GM23338 (cell line): ENCODE measurements at regions not wholly inside any gene's neighbourhood (a gene's known extent, or its start where the extent isn't known, plus 50 kb on each side); places are given as distances from the start of the nearest gene placed in this dataset.
"Not testable (repeated sequence)": the region's sequence is repeated elsewhere in the genome, so short reads cannot be mapped to it uniquely, and the experiment has no call there.

Source experiments
- ATAC-seq: fragments of 200-7000 bp; cut with Tn5 transposase; 3 replicates; pipeline ENCODE4 v1.9.1; 2020
- DNase-seq: peaks from one replicate; pipeline ENCODE4 v3.0.0-alpha.2; 2015; ENCODE audit warnings: low spot score
- H2AFZ ChIP-seq: fragments of 200-600 bp; sonication (generic); 2 replicates; pipeline ENCODE4 v1.8.0; 2016; ENCODE audit warnings: antibody characterized with exemption, mild to moderate bottlenecking, moderate library complexity
- H3F3A ChIP-seq: fragments of 200-600 bp; sonication (generic); replicated peaks from 2 replicates; pipeline ENCODE4 v1.8.0; 2017; ENCODE audit warnings: antibody characterized with exemption, mixed run types, low read depth
- H3K27ac ChIP-seq: fragments of 200-600 bp; sonication (generic); 2 replicates; pipeline ENCODE4 v1.6.1; 2016; ENCODE audit warnings: low read depth
- H3K27me3 ChIP-seq: fragments of 200-600 bp; sonication (generic); 2 replicates; pipeline ENCODE4 v1.8.0; 2016; ENCODE audit warnings: mild to moderate bottlenecking, mixed run types, moderate library complexity; ENCODE audit not compliant: insufficient read depth
- H3K36me3 ChIP-seq: fragments of 200-600 bp; sonication (generic); 2 replicates; pipeline ENCODE4 v1.8.0; 2016; ENCODE audit warnings: mild to moderate bottlenecking; ENCODE audit not compliant: insufficient read depth
- H3K4me1 ChIP-seq: fragments of 200-600 bp; sonication (generic); 2 replicates; pipeline ENCODE4 v1.8.0; 2016; ENCODE audit warnings: mild to moderate bottlenecking, moderate library complexity; ENCODE audit not compliant: insufficient read depth
- H3K4me2 ChIP-seq: fragments of 200-600 bp; sonication (generic); 2 replicates; pipeline ENCODE4 v1.7.1; 2017; ENCODE audit warnings: mixed run types
- H3K4me3 ChIP-seq: fragments of 200-600 bp; sonication (generic); 2 replicates; pipeline ENCODE4 v1.6.1; 2016; ENCODE audit warnings: mixed run types
- H3K79me2 ChIP-seq: fragments of 200-600 bp; sonication (generic); replicated peaks from 2 replicates; pipeline ENCODE4 v1.8.0; 2017; ENCODE audit warnings: mild to moderate bottlenecking; ENCODE audit not compliant: insufficient read depth
- H3K9me2 ChIP-seq: fragments of 200-600 bp; sonication (generic); 2 replicates; pipeline ENCODE4 v1.8.0; 2017; ENCODE audit not compliant: insufficient read depth
- H4K20me1 ChIP-seq: fragments of 200-600 bp; sonication (generic); replicated peaks from 2 replicates; pipeline ENCODE4 v1.8.0; 2017; ENCODE audit warnings: mild to moderate bottlenecking; ENCODE audit not compliant: insufficient read depth
- H3K27ac Mint-ChIP-seq: 2 replicates; pipeline ENCODE4 v1.8.0; 2020; ENCODE audit warnings: inconsistent platforms, mild to moderate bottlenecking, moderate library complexity, mixed read lengths
- H3K27me3 Mint-ChIP-seq: 3 replicates; pipeline ENCODE4 v1.8.0; 2022; ENCODE audit warnings: low read depth, mild to moderate bottlenecking, moderate library complexity, mixed read lengths, inconsistent platforms; ENCODE audit not compliant: insufficient read depth, poor library complexity
- H3K36me3 Mint-ChIP-seq: 3 replicates; pipeline ENCODE4 v1.8.0; 2021; ENCODE audit warnings: low read depth, mild to moderate bottlenecking, inconsistent platforms, moderate library complexity, mixed read lengths
- H3K4me1 Mint-ChIP-seq: 3 replicates; pipeline ENCODE4 v1.8.0; 2020; ENCODE audit warnings: mild to moderate bottlenecking, inconsistent platforms, mixed read lengths
- H3K4me3 Mint-ChIP-seq: 3 replicates; pipeline ENCODE4 v1.8.0; 2021; ENCODE audit warnings: moderate library complexity, mild to moderate bottlenecking, inconsistent platforms, mixed read lengths
- H3K9me3 Mint-ChIP-seq: 3 replicates; pipeline ENCODE4 v1.8.0; 2020; ENCODE audit warnings: moderate library complexity, mild to moderate bottlenecking, inconsistent platforms, mixed read lengths
- EZH2phosphoT487 ChIP-seq: fragments of 200-600 bp; sonication (generic); IDR thresholded peaks from one replicate; pipeline ENCODE4 v1.8.1; 2018; ENCODE audit warnings: antibody characterized with exemption; ENCODE audit not compliant: unreplicated experiment
- ZNF331 ChIP-seq: fragments of 250-450 bp; sonication (Bioruptor Pico); IDR thresholded peaks from 2 replicates; pipeline ENCODE4 v1.5.0; 2020; ENCODE audit warnings: low read depth, mild to moderate bottlenecking, moderate library complexity
- TF ChIP-seq, protein P1 (sequence below): fragments of 250-450 bp; sonication (Bioruptor Pico); IDR thresholded peaks from 2 replicates; pipeline ENCODE4 v1.5.0; 2020; ENCODE audit warnings: mild to moderate bottlenecking, moderate library complexity
- TF ChIP-seq, protein P2 (sequence below), 2 experiments: fragments of 200-600 bp in 1 of 2; sonication (generic) in 1 of 2; conservative IDR thresholded peaks; 2 replicates each; pipeline versions ENCODE4 v1.5.1 to v1.6.1; 2016 to 2017; ENCODE audit warnings: antibody characterized with exemption in 2 of 2, low read depth in 2 of 2, mild to moderate bottlenecking in 2 of 2, moderate library complexity in 1 of 2

DNA sequence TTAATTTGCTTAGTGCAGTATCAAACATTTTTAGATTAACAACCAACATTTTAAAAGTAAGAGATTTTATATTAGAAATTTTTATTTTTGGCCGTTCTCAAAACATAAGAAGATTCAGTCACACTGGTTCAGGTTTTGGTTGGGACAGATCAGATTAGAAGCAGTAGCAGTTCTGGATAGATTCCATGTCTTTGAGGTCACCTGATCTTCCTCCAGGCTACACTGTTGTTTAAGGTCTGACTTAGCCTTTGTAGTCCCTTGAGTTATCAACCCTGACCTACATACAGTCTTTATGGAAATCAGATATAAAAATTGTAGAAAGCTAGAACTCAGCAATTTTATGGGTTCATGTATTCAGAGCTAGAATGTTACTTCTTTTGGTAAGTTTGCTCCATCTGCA is 910.0 kb upstream of the WWC1 start (continued):
- TF ChIP-seq, protein P1, sequence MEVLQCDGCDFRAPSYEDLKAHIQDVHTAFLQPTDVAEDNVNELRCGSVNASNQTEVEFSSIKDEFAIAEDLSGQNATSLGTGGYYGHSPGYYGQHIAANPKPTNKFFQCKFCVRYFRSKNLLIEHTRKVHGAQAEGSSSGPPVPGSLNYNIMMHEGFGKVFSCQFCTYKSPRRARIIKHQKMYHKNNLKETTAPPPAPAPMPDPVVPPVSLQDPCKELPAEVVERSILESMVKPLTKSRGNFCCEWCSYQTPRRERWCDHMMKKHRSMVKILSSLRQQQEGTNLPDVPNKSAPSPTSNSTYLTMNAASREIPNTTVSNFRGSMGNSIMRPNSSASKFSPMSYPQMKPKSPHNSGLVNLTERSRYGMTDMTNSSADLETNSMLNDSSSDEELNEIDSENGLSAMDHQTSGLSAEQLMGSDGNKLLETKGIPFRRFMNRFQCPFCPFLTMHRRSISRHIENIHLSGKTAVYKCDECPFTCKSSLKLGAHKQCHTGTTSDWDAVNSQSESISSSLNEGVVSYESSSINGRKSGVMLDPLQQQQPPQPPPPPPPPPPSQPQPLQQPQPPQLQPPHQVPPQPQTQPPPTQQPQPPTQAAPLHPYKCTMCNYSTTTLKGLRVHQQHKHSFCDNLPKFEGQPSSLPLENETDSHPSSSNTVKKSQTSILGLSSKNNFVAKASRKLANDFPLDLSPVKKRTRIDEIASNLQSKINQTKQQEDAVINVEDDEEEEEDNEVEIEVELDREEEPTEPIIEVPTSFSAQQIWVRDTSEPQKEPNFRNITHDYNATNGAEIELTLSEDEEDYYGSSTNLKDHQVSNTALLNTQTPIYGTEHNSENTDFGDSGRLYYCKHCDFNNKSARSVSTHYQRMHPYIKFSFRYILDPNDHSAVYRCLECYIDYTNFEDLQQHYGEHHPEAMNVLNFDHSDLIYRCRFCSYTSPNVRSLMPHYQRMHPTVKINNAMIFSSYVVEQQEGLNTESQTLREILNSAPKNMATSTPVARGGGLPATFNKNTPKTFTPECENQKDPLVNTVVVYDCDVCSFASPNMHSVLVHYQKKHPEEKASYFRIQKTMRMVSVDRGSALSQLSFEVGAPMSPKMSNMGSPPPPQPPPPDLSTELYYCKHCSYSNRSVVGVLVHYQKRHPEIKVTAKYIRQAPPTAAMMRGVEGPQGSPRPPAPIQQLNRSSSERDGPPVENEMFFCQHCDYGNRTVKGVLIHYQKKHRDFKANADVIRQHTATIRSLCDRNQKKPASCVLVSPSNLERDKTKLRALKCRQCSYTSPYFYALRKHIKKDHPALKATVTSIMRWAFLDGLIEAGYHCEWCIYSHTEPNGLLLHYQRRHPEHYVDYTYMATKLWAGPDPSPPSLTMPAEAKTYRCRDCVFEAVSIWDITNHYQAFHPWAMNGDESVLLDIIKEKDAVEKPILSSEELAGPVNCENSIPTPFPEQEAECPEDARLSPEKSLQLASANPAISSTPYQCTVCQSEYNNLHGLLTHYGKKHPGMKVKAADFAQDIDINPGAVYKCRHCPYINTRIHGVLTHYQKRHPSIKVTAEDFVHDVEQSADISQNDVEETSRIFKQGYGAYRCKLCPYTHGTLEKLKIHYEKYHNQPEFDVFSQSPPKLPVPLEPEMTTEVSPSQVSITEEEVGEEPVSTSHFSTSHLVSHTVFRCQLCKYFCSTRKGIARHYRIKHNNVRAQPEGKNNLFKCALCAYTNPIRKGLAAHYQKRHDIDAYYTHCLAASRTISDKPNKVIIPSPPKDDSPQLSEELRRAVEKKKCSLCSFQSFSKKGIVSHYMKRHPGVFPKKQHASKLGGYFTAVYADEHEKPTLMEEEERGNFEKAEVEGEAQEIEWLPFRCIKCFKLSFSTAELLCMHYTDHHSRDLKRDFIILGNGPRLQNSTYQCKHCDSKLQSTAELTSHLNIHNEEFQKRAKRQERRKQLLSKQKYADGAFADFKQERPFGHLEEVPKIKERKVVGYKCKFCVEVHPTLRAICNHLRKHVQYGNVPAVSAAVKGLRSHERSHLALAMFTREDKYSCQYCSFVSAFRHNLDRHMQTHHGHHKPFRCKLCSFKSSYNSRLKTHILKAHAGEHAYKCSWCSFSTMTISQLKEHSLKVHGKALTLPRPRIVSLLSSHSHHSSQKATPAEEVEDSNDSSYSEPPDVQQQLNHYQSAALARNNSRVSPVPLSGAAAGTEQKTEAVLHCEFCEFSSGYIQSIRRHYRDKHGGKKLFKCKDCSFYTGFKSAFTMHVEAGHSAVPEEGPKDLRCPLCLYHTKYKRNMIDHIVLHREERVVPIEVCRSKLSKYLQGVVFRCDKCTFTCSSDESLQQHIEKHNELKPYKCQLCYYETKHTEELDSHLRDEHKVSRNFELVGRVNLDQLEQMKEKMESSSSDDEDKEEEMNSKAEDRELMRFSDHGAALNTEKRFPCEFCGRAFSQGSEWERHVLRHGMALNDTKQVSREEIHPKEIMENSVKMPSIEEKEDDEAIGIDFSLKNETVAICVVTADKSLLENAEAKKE (CRISPR knock-in tag) = no peak
- TF ChIP-seq EZH2phosphoT487 = no peak
- TF ChIP-seq, protein P2, sequence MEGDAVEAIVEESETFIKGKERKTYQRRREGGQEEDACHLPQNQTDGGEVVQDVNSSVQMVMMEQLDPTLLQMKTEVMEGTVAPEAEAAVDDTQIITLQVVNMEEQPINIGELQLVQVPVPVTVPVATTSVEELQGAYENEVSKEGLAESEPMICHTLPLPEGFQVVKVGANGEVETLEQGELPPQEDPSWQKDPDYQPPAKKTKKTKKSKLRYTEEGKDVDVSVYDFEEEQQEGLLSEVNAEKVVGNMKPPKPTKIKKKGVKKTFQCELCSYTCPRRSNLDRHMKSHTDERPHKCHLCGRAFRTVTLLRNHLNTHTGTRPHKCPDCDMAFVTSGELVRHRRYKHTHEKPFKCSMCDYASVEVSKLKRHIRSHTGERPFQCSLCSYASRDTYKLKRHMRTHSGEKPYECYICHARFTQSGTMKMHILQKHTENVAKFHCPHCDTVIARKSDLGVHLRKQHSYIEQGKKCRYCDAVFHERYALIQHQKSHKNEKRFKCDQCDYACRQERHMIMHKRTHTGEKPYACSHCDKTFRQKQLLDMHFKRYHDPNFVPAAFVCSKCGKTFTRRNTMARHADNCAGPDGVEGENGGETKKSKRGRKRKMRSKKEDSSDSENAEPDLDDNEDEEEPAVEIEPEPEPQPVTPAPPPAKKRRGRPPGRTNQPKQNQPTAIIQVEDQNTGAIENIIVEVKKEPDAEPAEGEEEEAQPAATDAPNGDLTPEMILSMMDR (conservative IDR thresholded peaks at IDR 0.05; ENCODE audit: low read depth in 2 of 2) = no peak

GRCh38 chr5:167389537-167389936 is 901.9 kb upstream of the WWC1 start:
- Histone ChIP-seq H4K20me1 (no peaks in the 10 kb centered on the region), H3K9me2 (no peaks in the 10 kb centered on the region), H3K27me3 (no peaks in the 10 kb centered on the region), H3K4me2 (no peak overlapping the region), H3K4me1 (no peaks in the 10 kb centered on the region; the same call in 1 of the 2 replicates), H3K4me3 (no peak overlapping the region), H3K27ac (no peak overlapping the region), H3F3A (no peaks in the 10 kb centered on the region), H2AFZ (no peak overlapping the region), H3K79me2 (no peaks in the 10 kb centered on the region), H3K36me3 (no peaks in the 10 kb centered on the region)
- no peaks in the 10 kb centered on the region for H3K36me3 Mint-ChIP-seq
- DNase-seq = no peak
- peaks cover 15% of the 10 kb centered on the region for H3K4me1 Mint-ChIP-seq
- no peak overlapping the region for H3K4me3 Mint-ChIP-seq
- no peak for TF ChIP-seq EZH2phosphoT487
- no peak for TF ChIP-seq ZNF331 (CRISPR knock-in tag)
- no peak overlapping the region for H3K27ac Mint-ChIP-seq
- no peak for ATAC-seq
- no peaks in the 10 kb centered on the region for H3K9me3 Mint-ChIP-seq
- no peaks in the 10 kb centered on the region for H3K27me3 Mint-ChIP-seq

- H3K27ac Mint-ChIP-seq, H3K36me3 ChIP-seq, ATAC-seq, DNase-seq, H4K20me1 ChIP-seq, H3K36me3 Mint-ChIP-seq, H3K9me2 ChIP-seq, H3K4me1 ChIP-seq, H3K27me3 ChIP-seq, H3K27me3 Mint-ChIP-seq, H3K4me3 ChIP-seq, H3K9me3 Mint-ChIP-seq, H3F3A ChIP-seq, H3K4me2 ChIP-seq, H2AFZ ChIP-seq, H3K27ac ChIP-seq, H3K79me2 ChIP-seq, H3K4me3 Mint-ChIP-seq: not testable (repeated sequence)
- H3K4me1 Mint-ChIP-seq = peaks cover 15% of the 10 kb centered on the region
Observed at GRCh38 chr5:167391286-167391685, 900.2 kb upstream of the WWC1 start.
